H9 (cell line): ENCODE measurements at regions not wholly inside any gene's neighbourhood (a gene's known extent, or its start where the extent isn't known, plus 50 kb on each side); places are given as distances from the start of the nearest gene placed in this dataset.
A peak's percentile ranks its signal among the peaks of the same experiment; 100 is the strongest.

Source experiments
- DNase-seq: peaks from one replicate; pipeline ENCODE4 v3.0.0-alpha.2; 2017
- H2AFZ ChIP-seq: one replicate; pipeline ENCODE4 v1.6.1; 2013; ENCODE audit warnings: mild to moderate bottlenecking, low read length, control low read depth, moderate library complexity
- H2AK5ac ChIP-seq: 2 replicates; pipeline ENCODE4 v1.6.1; 2013; ENCODE audit warnings: low read length, control low read depth, mixed read lengths; ENCODE audit not compliant: insufficient read length
- H2BK120ac ChIP-seq: one replicate; pipeline ENCODE4 v1.6.1; 2013; ENCODE audit warnings: low read depth, mild to moderate bottlenecking, low read length, control low read depth, inconsistent platforms; ENCODE audit not compliant: poor library complexity, severe bottlenecking
- H2BK12ac ChIP-seq: 2 replicates; pipeline ENCODE4 v1.6.1; 2013; ENCODE audit warnings: low read length, control low read depth, mixed read lengths, low read depth; ENCODE audit not compliant: insufficient read length
- H2BK15ac ChIP-seq: 2 replicates; pipeline ENCODE4 v1.6.1; 2013; ENCODE audit warnings: low read depth, low read length, control low read depth
- H2BK20ac ChIP-seq: one replicate; pipeline ENCODE4 v1.6.1; 2013; ENCODE audit warnings: low read depth, mild to moderate bottlenecking, low read length, control low read depth, inconsistent platforms; ENCODE audit not compliant: poor library complexity, severe bottlenecking
- H2BK5ac ChIP-seq: 2 replicates; pipeline ENCODE4 v1.6.1; 2013; ENCODE audit warnings: low read length, control low read depth, mixed read lengths; ENCODE audit not compliant: insufficient read length
- H3K14ac ChIP-seq: 2 replicates; pipeline ENCODE4 v1.6.1; 2013; ENCODE audit warnings: low read length, control low read depth; ENCODE audit not compliant: insufficient read depth
- H3K18ac ChIP-seq: 2 replicates; pipeline ENCODE4 v1.6.1; 2013; ENCODE audit warnings: low read depth, mild to moderate bottlenecking, mixed read lengths, low read length, control low read depth; ENCODE audit not compliant: insufficient read length
- H3K23ac ChIP-seq: 2 replicates; pipeline ENCODE4 v1.6.1; 2013; ENCODE audit warnings: low read length, control low read depth, mixed read lengths, low read depth; ENCODE audit not compliant: insufficient read length
- H3K23me2 ChIP-seq: 2 replicates; pipeline ENCODE4 v1.6.1; 2013; ENCODE audit warnings: low read depth, mild to moderate bottlenecking, mixed read lengths, low read length, control low read depth; ENCODE audit not compliant: insufficient read length, poor library complexity, severe bottlenecking
- H3K27ac ChIP-seq: 2 replicates; pipeline ENCODE4 v1.5.1; 2013; ENCODE audit warnings: low read length, control low read depth, mixed read lengths, low read depth; ENCODE audit not compliant: insufficient read length
- H3K27me3 ChIP-seq: 2 replicates; pipeline ENCODE4 v1.6.1; 2013; ENCODE audit warnings: low read length, control low read depth, inconsistent platforms; ENCODE audit not compliant: insufficient read depth
- H3K4ac ChIP-seq: 2 replicates; pipeline ENCODE4 v1.6.1; 2013; ENCODE audit warnings: low read depth, mild to moderate bottlenecking, control low read depth, inconsistent platforms, low read length, moderate library complexity
- H3K4me1 ChIP-seq: 2 replicates; pipeline ENCODE4 v1.6.1; 2013; ENCODE audit warnings: low read length, control low read depth, inconsistent platforms; ENCODE audit not compliant: insufficient read depth
- H3K4me2 ChIP-seq: 2 replicates; pipeline ENCODE4 v1.6.1; 2013; ENCODE audit warnings: low read length, control low read depth, mixed read lengths; ENCODE audit not compliant: insufficient read length, insufficient read depth
- H3K56ac ChIP-seq: 2 replicates; pipeline ENCODE4 v1.6.1; 2013; ENCODE audit warnings: low read depth, mild to moderate bottlenecking, mixed read lengths, low read length, control low read depth; ENCODE audit not compliant: insufficient read length
- H3K79me1 ChIP-seq: 2 replicates; pipeline ENCODE4 v1.6.1; 2013; ENCODE audit warnings: low read depth, mild to moderate bottlenecking, moderate library complexity, low read length, control low read depth, inconsistent platforms; ENCODE audit not compliant: insufficient read depth, poor library complexity, severe bottlenecking
- H3K79me2 ChIP-seq: 2 replicates; pipeline ENCODE4 v1.6.1; 2013; ENCODE audit warnings: low read length, control low read depth, inconsistent platforms; ENCODE audit not compliant: insufficient read depth
- H3K9ac ChIP-seq: 2 replicates; pipeline ENCODE4 v1.6.1; 2013; ENCODE audit warnings: low read length, control low read depth, mixed read lengths; ENCODE audit not compliant: insufficient read length; ENCODE audit errors: extremely low read depth
- H3K9me3 ChIP-seq: one replicate; pipeline ENCODE4 v1.6.1; 2013; ENCODE audit warnings: low read depth, low read length, inconsistent platforms; ENCODE audit not compliant: control insufficient read depth
- H3T11ph ChIP-seq: one replicate; pipeline ENCODE4 v1.6.1; 2013; ENCODE audit warnings: mild to moderate bottlenecking, low read length, control low read depth, inconsistent platforms
- H4K20me1 ChIP-seq: one replicate; pipeline ENCODE4 v1.6.1; 2013; ENCODE audit not compliant: control insufficient read depth, insufficient read length, insufficient read depth
- H4K5ac ChIP-seq: 2 replicates; pipeline ENCODE4 v1.6.1; 2013; ENCODE audit warnings: low read depth, mild to moderate bottlenecking, mixed read lengths, low read length, control low read depth; ENCODE audit not compliant: insufficient read length
- H4K8ac ChIP-seq: replicated peaks from 2 replicates; pipeline ENCODE4 v1.6.1; 2013; ENCODE audit warnings: low read length, control low read depth, mixed read lengths, low read depth; ENCODE audit not compliant: insufficient read length
- H4K91ac ChIP-seq: 2 replicates; pipeline ENCODE4 v1.6.1; 2013; ENCODE audit warnings: low read depth, mild to moderate bottlenecking, moderate library complexity, mixed read lengths, low read length, control low read depth; ENCODE audit not compliant: insufficient read length
- H3K27ac Mint-ChIP-seq, 3 experiments: 2 replicates in 2 of 3; 3 replicates in 1 of 3; pipeline ENCODE4 v1.8.0; 2020 to 2021; ENCODE audit warnings: mixed read lengths in 3 of 3, mild to moderate bottlenecking in 1 of 3, moderate library complexity in 1 of 3
- H3K27me3 Mint-ChIP-seq: 2 replicates; pipeline ENCODE4 v1.8.0; 2021; ENCODE audit warnings: low read depth, mild to moderate bottlenecking, moderate library complexity, mixed read lengths
- H3K36me3 Mint-ChIP-seq, 3 experiments: 2 replicates in 2 of 3; 3 replicates in 1 of 3; pipeline ENCODE4 v1.8.0; 2020 to 2021; ENCODE audit warnings: low read depth in 3 of 3, mixed read lengths in 3 of 3; ENCODE audit not compliant: insufficient read depth in 1 of 3
- H3K4me1 Mint-ChIP-seq, 2 experiments: 2 replicates each; pipeline ENCODE4 v1.8.0; 2020; ENCODE audit warnings: mixed read lengths in 2 of 2
- H3K4me3 Mint-ChIP-seq, 2 experiments: 2 replicates in 1 of 2; 3 replicates in 1 of 2; pipeline ENCODE4 v1.8.0; 2020 to 2021; ENCODE audit warnings: mild to moderate bottlenecking in 2 of 2, mixed read lengths in 2 of 2, moderate library complexity in 1 of 2
- H3K9me3 Mint-ChIP-seq, 2 experiments: 2 replicates in 1 of 2; 3 replicates in 1 of 2; pipeline ENCODE4 v1.8.0; 2020; ENCODE audit warnings: mild to moderate bottlenecking in 2 of 2, mixed read lengths in 2 of 2, moderate library complexity in 1 of 2
- WGBS: extraction: QIAGEN DNeasy Blood & Tissue Kit; methylation state at CpG from one replicate; pipeline ENCODE4 v1.1.7; 2013; ENCODE audit warnings: missing lambda C conversion rate, low lambda C conversion rate, mixed read lengths; ENCODE audit not compliant: insufficient read length; ENCODE audit errors: extremely low coverage; 5-methylcytosine and 5-hydroxymethylcytosine counted together
- TF ChIP-seq, protein P1 (sequence below): fragments of 200-600 bp; sonication (generic); conservative IDR thresholded peaks from 3 replicates; pipeline ENCODE4 v1.8.0; 2021; ENCODE audit warnings: antibody characterized with exemption, mild to moderate bottlenecking

DNA sequence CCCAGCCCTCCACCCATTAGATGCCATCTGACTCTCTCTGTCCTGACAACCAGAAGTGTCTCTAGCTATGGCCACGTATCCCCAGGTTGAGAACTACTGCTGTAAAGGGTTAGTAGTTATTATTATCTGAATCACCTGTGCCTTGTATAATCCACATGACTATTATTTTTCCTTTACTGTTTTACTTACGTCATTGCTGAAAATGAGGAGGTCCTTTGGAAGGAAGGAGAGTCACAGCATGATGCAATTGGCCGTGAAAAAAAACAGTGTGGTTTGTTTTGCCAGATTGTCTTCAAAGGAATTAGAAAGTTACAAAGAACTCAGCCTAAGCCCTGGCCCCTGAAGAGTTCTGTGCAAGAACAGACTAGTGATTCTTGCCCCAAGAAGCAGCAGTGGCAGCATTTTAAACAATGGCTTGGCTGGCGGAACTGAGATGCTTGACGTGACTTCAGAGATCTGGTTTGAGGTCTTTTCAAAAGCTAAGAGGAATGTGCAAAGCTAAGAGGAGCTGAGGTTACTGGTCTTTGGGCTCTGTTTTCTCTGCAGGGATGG, 413.3 kb upstream of the EEF2KMT start:
- no peak for DNase-seq
- H3K27me3 ChIP-seq = no peaks in the 10 kb centered on the region
- Mint-ChIP-seq H3K36me3 (peaks cover 0 to 7% (median 0%) of the 10 kb centered on the region in 3 experiments; a peak in 3 of 7 replicates), H3K4me3 (no peak overlapping the region; a peak in 1 of 5 replicates), H3K27ac (peak overlapping the region in 2 of 3 experiments; percentile 17 to 84; a peak in 3 of 7 replicates), H3K4me1 (peaks cover 25 to 35% of the 10 kb centered on the region in 2 experiments), H3K27me3 (peaks cover 5% of the 10 kb centered on the region), H3K9me3 (peaks cover 0 to 3% of the 10 kb centered on the region in 2 experiments; a peak in 1 of 5 replicates)
- H2BK20ac ChIP-seq = no peak overlapping the region
- H2BK5ac ChIP-seq = no peak overlapping the region
- no peak overlapping the region for H3K18ac ChIP-seq
- H3K79me2 ChIP-seq = no peaks in the 10 kb centered on the region
- no peaks in the 10 kb centered on the region for H3K9me3 ChIP-seq
- H2BK12ac ChIP-seq = no peak overlapping the region
- H3K79me1 ChIP-seq = no peaks in the 10 kb centered on the region
- no peak overlapping the region for H3K9ac ChIP-seq
- H3K23me2 ChIP-seq = no peaks in the 10 kb centered on the region
- H4K8ac ChIP-seq = no peak overlapping the region
- TF ChIP-seq, protein P1, sequence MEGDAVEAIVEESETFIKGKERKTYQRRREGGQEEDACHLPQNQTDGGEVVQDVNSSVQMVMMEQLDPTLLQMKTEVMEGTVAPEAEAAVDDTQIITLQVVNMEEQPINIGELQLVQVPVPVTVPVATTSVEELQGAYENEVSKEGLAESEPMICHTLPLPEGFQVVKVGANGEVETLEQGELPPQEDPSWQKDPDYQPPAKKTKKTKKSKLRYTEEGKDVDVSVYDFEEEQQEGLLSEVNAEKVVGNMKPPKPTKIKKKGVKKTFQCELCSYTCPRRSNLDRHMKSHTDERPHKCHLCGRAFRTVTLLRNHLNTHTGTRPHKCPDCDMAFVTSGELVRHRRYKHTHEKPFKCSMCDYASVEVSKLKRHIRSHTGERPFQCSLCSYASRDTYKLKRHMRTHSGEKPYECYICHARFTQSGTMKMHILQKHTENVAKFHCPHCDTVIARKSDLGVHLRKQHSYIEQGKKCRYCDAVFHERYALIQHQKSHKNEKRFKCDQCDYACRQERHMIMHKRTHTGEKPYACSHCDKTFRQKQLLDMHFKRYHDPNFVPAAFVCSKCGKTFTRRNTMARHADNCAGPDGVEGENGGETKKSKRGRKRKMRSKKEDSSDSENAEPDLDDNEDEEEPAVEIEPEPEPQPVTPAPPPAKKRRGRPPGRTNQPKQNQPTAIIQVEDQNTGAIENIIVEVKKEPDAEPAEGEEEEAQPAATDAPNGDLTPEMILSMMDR = no peak
- no peak overlapping the region for H2AFZ ChIP-seq
- no peak overlapping the region for H2AK5ac ChIP-seq
- H3T11ph ChIP-seq = no peak overlapping the region
- H4K20me1 ChIP-seq = no peaks in the 10 kb centered on the region
- no peak overlapping the region for H3K4me2 ChIP-seq
- WGBS = no CpG with 5 or more reads among the region's 5 CpGs
- no peak overlapping the region for H4K91ac ChIP-seq
- H3K4ac ChIP-seq = no peak overlapping the region
- no peak overlapping the region for H3K23ac ChIP-seq
- H4K5ac ChIP-seq = no peak overlapping the region
- no peaks in the 10 kb centered on the region for H3K4me1 ChIP-seq
- no peak overlapping the region for H3K56ac ChIP-seq
- no peak overlapping the region for H3K27ac ChIP-seq
- no peak overlapping the region for H2BK15ac ChIP-seq
- no peak overlapping the region for H2BK120ac ChIP-seq
- no peak overlapping the region for H3K14ac ChIP-seq
